Gastroesophageal sphincter (tissue), 3 donors: ENCODE measurements at regions not wholly inside any gene's neighbourhood (a gene's known extent, or its start where the extent isn't known, plus 50 kb on each side); places are given as distances from the start of the nearest gene placed in this dataset.

Source experiments
- CTCF ChIP-seq, 4 experiments: fragments of 200-600 bp in 2 of 4; fragments of 450-650 bp in 2 of 4; sonication (generic) in 1 of 4; IDR thresholded peaks; one replicate each; pipeline ENCODE4 v1.5.1; 2017 to 2019; ENCODE audit warnings: antibody characterized with exemption in 4 of 4, mild to moderate bottlenecking in 2 of 4, moderate library complexity in 2 of 4
- EP300 ChIP-seq: sonication (generic); formaldehyde crosslinking; IDR thresholded peaks from one replicate; pipeline ENCODE4 v1.6.1; 2017; ENCODE audit warnings: antibody characterized with exemption, mild to moderate bottlenecking
- POLR2A ChIP-seq, 2 donors: fragments of 450-650 bp; IDR thresholded peaks; one replicate each; pipeline ENCODE4 v1.6.1; 2017; ENCODE audit warnings: antibody characterized with exemption in 2 of 2, mild to moderate bottlenecking in 2 of 2, moderate library complexity in 1 of 2

- TF ChIP-seq CTCF (IDR thresholded peaks at IDR 0.05) (no peak), POLR2A (IDR thresholded peaks at IDR 0.05) (no peak), EP300 (no peak)
Observed at GRCh38 chr21:34012640-34013039, 60.7 kb upstream of the MRPS6 start.
